ENCODE measurements at regions not wholly inside any gene's neighbourhood (a gene's known extent, or its start where the extent isn't known, plus 50 kb on each side); places are given as distances from the start of the nearest gene placed in this dataset.

DNA sequence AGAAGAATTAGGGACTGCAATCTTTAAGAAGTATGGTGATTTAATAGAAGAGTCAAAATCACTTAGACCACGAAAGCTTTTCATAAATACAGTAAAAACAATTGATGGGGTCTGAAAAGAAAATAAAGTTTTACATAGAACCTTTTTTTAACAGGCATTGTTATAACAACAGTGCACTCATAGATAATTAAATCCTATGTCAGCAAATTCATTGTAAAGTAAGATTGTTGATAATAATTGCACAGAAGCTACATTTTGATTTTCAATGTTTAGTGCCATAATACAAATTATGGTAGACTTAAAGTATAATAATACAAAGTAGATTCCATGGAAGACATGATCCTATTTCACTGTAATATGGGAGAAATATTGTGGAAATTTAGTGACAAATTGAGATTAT is 130.7 kb upstream of the FSIP2 start:
- H3K9me1 ChIP-seq (replicated peaks; ENCODE audit: control insufficient read depth, extremely low read depth, insufficient read depth, low read length): no peaks in the 10 kb centered on the region
- CTCF ChIA-PET: no interaction called here
- no peaks in the 10 kb centered on the region for H3K27me3 ChIP-seq (ENCODE audit: control insufficient read depth in 2 of 2, insufficient read depth in 2 of 2, low read length in 2 of 2)
- no peaks in the 10 kb centered on the region for H4K20me1 ChIP-seq (replicated peaks; ENCODE audit: control insufficient read depth, extremely low read depth, insufficient read depth, low read length)
- no peaks in the 10 kb centered on the region for H3K36me3 ChIP-seq (ENCODE audit: control insufficient read depth in 2 of 2, extremely low read depth in 1 of 2, insufficient read depth in 2 of 2, low read length in 2 of 2)
- BruUV-seq (replicated peaks): no TSS peak
- no peak overlapping the region for H3K9ac ChIP-seq (replicated peaks; ENCODE audit: extremely low read depth, insufficient read depth, low read length)
- FAIRE-seq (no peak), DNase-seq (ENCODE audit: low read depth, low spot score) (no peak)
- no peak overlapping the region for H3K27ac ChIP-seq (ENCODE audit: insufficient read depth, low read depth, low read length)
- intact Hi-C loops (cut with micrococcal nuclease) (no loop called here), dilution Hi-C loops (cut with MboI; ENCODE audit: extremely low pct_ligation_motif_present, low sequenced_read_pairs) (no loop called here)
- TF ChIP-seq, protein P1, sequence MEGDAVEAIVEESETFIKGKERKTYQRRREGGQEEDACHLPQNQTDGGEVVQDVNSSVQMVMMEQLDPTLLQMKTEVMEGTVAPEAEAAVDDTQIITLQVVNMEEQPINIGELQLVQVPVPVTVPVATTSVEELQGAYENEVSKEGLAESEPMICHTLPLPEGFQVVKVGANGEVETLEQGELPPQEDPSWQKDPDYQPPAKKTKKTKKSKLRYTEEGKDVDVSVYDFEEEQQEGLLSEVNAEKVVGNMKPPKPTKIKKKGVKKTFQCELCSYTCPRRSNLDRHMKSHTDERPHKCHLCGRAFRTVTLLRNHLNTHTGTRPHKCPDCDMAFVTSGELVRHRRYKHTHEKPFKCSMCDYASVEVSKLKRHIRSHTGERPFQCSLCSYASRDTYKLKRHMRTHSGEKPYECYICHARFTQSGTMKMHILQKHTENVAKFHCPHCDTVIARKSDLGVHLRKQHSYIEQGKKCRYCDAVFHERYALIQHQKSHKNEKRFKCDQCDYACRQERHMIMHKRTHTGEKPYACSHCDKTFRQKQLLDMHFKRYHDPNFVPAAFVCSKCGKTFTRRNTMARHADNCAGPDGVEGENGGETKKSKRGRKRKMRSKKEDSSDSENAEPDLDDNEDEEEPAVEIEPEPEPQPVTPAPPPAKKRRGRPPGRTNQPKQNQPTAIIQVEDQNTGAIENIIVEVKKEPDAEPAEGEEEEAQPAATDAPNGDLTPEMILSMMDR (IDR thresholded peaks at IDR 0.05; ENCODE audit: extremely low read depth in 1 of 2, insufficient read depth in 1 of 2, low read depth in 1 of 2, low read length in 2 of 2): no peak
- TF ChIP-seq POLR2AphosphoS5 (IDR thresholded peaks at IDR 0.05; ENCODE audit: insufficient read depth, low read depth, low read length): no peak
- no peak for TF ChIP-seq EZH2 (IDR thresholded peaks at IDR 0.05; ENCODE audit: borderline replicate concordance, low read depth, low read length, severe bottlenecking)
- no peak for TF ChIP-seq MYC (IDR thresholded peaks at IDR 0.05; ENCODE audit: low read depth, low read length)
- TF ChIP-seq JUN (IDR thresholded peaks at IDR 0.05; ENCODE audit: borderline replicate concordance, insufficient read depth, insufficient read length, low read depth): no peak
- TF ChIP-seq FOS (IDR thresholded peaks at IDR 0.05; ENCODE audit: borderline replicate concordance, insufficient read depth, low read length): no peak
- TF ChIP-seq GATA2 (IDR thresholded peaks at IDR 0.05; ENCODE audit: insufficient read depth, insufficient read length, low read depth, low read length): no peak
- TF ChIP-seq, protein P2, sequence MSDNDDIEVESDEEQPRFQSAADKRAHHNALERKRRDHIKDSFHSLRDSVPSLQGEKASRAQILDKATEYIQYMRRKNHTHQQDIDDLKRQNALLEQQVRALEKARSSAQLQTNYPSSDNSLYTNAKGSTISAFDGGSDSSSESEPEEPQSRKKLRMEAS (IDR thresholded peaks at IDR 0.05; ENCODE audit: insufficient read depth, insufficient read length): no peak
- TF ChIP-seq POLR2A (IDR thresholded peaks at IDR 0.05; ENCODE audit: low read depth, low read length): no peak
- POLR2A ChIA-PET: no interaction called here
- H3K79me2 ChIP-seq (ENCODE audit: control insufficient read depth, insufficient read depth, low read length): no peaks in the 10 kb centered on the region
- no peaks in the 10 kb centered on the region for H3K9me3 ChIP-seq (replicated peaks; ENCODE audit: control insufficient read depth, insufficient read depth, low read length)
- H3K4me1 ChIP-seq (ENCODE audit: control insufficient read depth, extremely low read depth, insufficient read depth, low read length): no peaks in the 10 kb centered on the region
- no peak overlapping the region for H3K4me2 ChIP-seq (ENCODE audit: insufficient read depth, low read length)
- H2AFZ ChIP-seq (ENCODE audit: low read depth, low read length): no peak overlapping the region
- no peak overlapping the region for H3K4me3 ChIP-seq (replicated peaks in 1 of 3; ENCODE audit: insufficient read depth in 1 of 3, low read depth in 1 of 3, low read length in 3 of 3)

Data from endothelial cell of umbilical vein (primary cell).